Limb (tissue), 2 donors: ENCODE measurements at regions not wholly inside any gene's neighbourhood (a gene's known extent, or its start where the extent isn't known, plus 50 kb on each side); places are given as distances from the start of the nearest gene placed in this dataset.

Experiments
- DNase-seq, 2 donors: peaks; one replicate each; pipeline ENCODE4 v3.0.0-alpha.2; 2016; ENCODE audit errors: extremely low spot score in 2 of 2

- DNase-seq, result no peak
These were observed 92.7 kb upstream of the RPL34 start for GRCh38 chr4:108527723-108528122.

GRCh38 chr4:108520807-108521206, 99.6 kb upstream of the RPL34 start:
- no peak for DNase-seq

- DNase-seq, result no peak
These were observed 100.3 kb upstream of the RPL34 start for GRCh38 chr4:108519911-108520601.

GRCh38 chr4:108519208-108519833, 101.1 kb upstream of the RPL34 start:
- DNase-seq, result no peak

GRCh38 chr4:108512615-108513505, 107.5 kb upstream of the RPL34 start:
- peak; percentile 65 to 75 for DNase-seq

- no peak for DNase-seq
These were observed 108.8 kb upstream of the RPL34 start for GRCh38 chr4:108511618-108512017.

GRCh38 chr4:108502356-108502755, 118.0 kb upstream of the RPL34 start:
- no peak for DNase-seq

GRCh38 chr4:108498925-108499324, 121.5 kb upstream of the RPL34 start:
- DNase-seq, result no peak

- no peak for DNase-seq
These were observed 126.8 kb upstream of the RPL34 start for GRCh38 chr4:108493596-108493931.

- DNase-seq, result no peak
These were observed 127.4 kb upstream of the RPL34 start for GRCh38 chr4:108492816-108493595.

GRCh38 chr4:108488865-108489264, 131.5 kb upstream of the RPL34 start:
- DNase-seq, result no peak

GRCh38 chr4:108486046-108486445, 134.3 kb upstream of the RPL34 start:
- DNase-seq, result no peak

- DNase-seq, result no peak
These were observed 136.2 kb upstream of the RPL34 start for GRCh38 chr4:108484187-108484586.

GRCh38 chr4:108483650-108484049, 136.7 kb upstream of the RPL34 start:
- DNase-seq, result no peak

GRCh38 chr4:108483079-108483478, 137.3 kb upstream of the RPL34 start:
- DNase-seq, result peak in 1 of 2 donors; percentile 10

- no peak for DNase-seq
These were observed 139.5 kb upstream of the RPL34 start for GRCh38 chr4:108480881-108481280.

- no peak for DNase-seq
These were observed 142.8 kb upstream of the RPL34 start for GRCh38 chr4:108477527-108478108.

- DNase-seq, result no peak
These were observed 147.1 kb upstream of the RPL34 start for GRCh38 chr4:108473163-108473720.

- no peak for DNase-seq
These were observed 153.2 kb upstream of the RPL34 start for GRCh38 chr4:108466936-108467902.
